GM12878 (cell line): ENCODE measurements at regions not wholly inside any gene's neighbourhood (a gene's known extent, or its start where the extent isn't known, plus 50 kb on each side); places are given as distances from the start of the nearest gene placed in this dataset.

Source experiments
- ATAC-seq: fragments of 200-7000 bp; cut with Tn5 transposase; 3 replicates; pipeline ENCODE4 v1.9.1; 2020; ENCODE audit warnings: mild to moderate bottlenecking, moderate library complexity
- BruUV-seq: library from RNA; stranded (reverse); fragments of 400-500 nt; replicated peaks from 2 replicates; lab custom pipeline; 2021; lab: Mats Ljungman, UMichigan
- CTCF ChIA-PET: fragments of 300-600 bp; sonication (Branson Sonifier 250); formaldehyde crosslinking; extraction: SDS; loops from one replicate; lab custom pipeline; 2021; ENCODE audit warnings: inconsistent platforms; lab: Yijun Ruan, JAX
- POLR2A ChIA-PET: fragments of 350-600 bp; formaldehyde crosslinking; extraction: SDS; loops from one replicate; lab custom pipeline; 2021; ENCODE audit warnings: inconsistent platforms; lab: Charles Lee
- RAD21 ChIA-PET: fragments of 300-600 bp; sonication (Branson Sonifier 250); formaldehyde crosslinking; loops from one replicate; lab custom pipeline; 2023; ENCODE audit warnings: antibody characterized with exemption; ENCODE audit not compliant: unreplicated experiment; lab: Charles Lee
- SMC1A ChIA-PET: fragments of 300-600 bp; sonication (Branson Sonifier 250); formaldehyde crosslinking; loops from one replicate; lab custom pipeline; 2023; ENCODE audit not compliant: unreplicated experiment, uncharacterized antibody; lab: Charles Lee
- DNase-seq: peaks from one replicate; pipeline ENCODE4 v3.0.0-alpha.2; 2011; ENCODE audit warnings: low read depth, low spot score
- FAIRE-seq: peaks from 3 replicates; lab custom pipeline; 2011; peaks lifted over from hg19 to GRCh38; lab: Jason Lieb, UNC
- H2AFZ ChIP-seq: 2 replicates; pipeline ENCODE4 v1.6.0; 2011; ENCODE audit warnings: low read depth, low read length, control low read depth; ENCODE audit not compliant: control insufficient read depth
- H3K27ac ChIP-seq: 2 replicates; pipeline ENCODE4 v1.5.1; 2011; ENCODE audit warnings: control low read depth; ENCODE audit not compliant: control insufficient read depth, insufficient read depth
- H3K27me3 ChIP-seq, 2 experiments: replicated peaks in 1 of 2; 2 replicates each; pipeline versions ENCODE4 v1.6.0 to v1.6.1; 2011; ENCODE audit warnings: low read length in 1 of 2; ENCODE audit not compliant: control insufficient read depth in 2 of 2, insufficient read depth in 2 of 2
- H3K36me3 ChIP-seq, 2 experiments: 2 replicates each; pipeline ENCODE4 v1.5.1; 2011; ENCODE audit warnings: low read length in 1 of 2; ENCODE audit not compliant: control insufficient read depth in 2 of 2, insufficient read depth in 2 of 2
- H3K4me1 ChIP-seq: 2 replicates; pipeline ENCODE4 v1.6.1; 2011; ENCODE audit warnings: mild to moderate bottlenecking, low read length, moderate library complexity, mixed read lengths; ENCODE audit not compliant: control insufficient read depth, insufficient read depth
- H3K4me2 ChIP-seq: 2 replicates; pipeline ENCODE4 v1.6.0; 2011; ENCODE audit warnings: control low read depth; ENCODE audit not compliant: control insufficient read depth, insufficient read depth
- H3K4me3 ChIP-seq: fragments of 200-600 bp; sonication (generic); 2 replicates; pipeline ENCODE4 v1.5.1; 2016
- H3K79me2 ChIP-seq: 2 replicates; pipeline ENCODE4 v1.6.0; 2011; ENCODE audit warnings: low read length; ENCODE audit not compliant: control insufficient read depth, insufficient read depth
- H3K9ac ChIP-seq: 2 replicates; pipeline ENCODE4 v1.8.0; 2011; ENCODE audit warnings: low read length, control low read depth, mixed read lengths; ENCODE audit not compliant: control insufficient read depth, insufficient read depth
- H3K9me3 ChIP-seq: replicated peaks from 3 replicates; pipeline ENCODE4 v1.5.1; 2011; ENCODE audit warnings: mild to moderate bottlenecking, low read length; ENCODE audit not compliant: control insufficient read depth, insufficient read depth
- H4K20me1 ChIP-seq: 2 replicates; pipeline ENCODE4 v1.6.0; 2011; ENCODE audit not compliant: control insufficient read depth, insufficient read depth
- MXI1 ChIP-seq: fragments of 150-350 bp; IDR thresholded peaks from 2 replicates; pipeline ENCODE4 v1.6.1; 2011; ENCODE audit warnings: low read depth, mild to moderate bottlenecking, inconsistent platforms, low read length, improper control_type of control experiment
- MYB ChIP-seq: fragments of 150-350 bp; IDR thresholded peaks from 2 replicates; pipeline ENCODE4 v1.6.1; 2014; ENCODE audit warnings: mild to moderate bottlenecking, low read depth, low read length, borderline replicate concordance
- POLR2A ChIP-seq: IDR thresholded peaks from 2 replicates; pipeline ENCODE4 v1.6.1; 2011; ENCODE audit warnings: low read depth, mild to moderate bottlenecking, low read length
- SRF ChIP-seq, 2 experiments: IDR thresholded peaks; 2 replicates each; pipeline ENCODE4 v1.6.1; 2011; ENCODE audit warnings: low read depth in 2 of 2, low read length in 2 of 2, mild to moderate bottlenecking in 1 of 2, moderate library complexity in 1 of 2
- STAT1 ChIP-seq: fragments of 450-650 bp; conservative IDR thresholded peaks from 2 replicates; pipeline ENCODE4 v1.6.1; 2014; ENCODE audit warnings: antibody characterized with exemption, mild to moderate bottlenecking
- ZBTB33 ChIP-seq: fragments of 450-650 bp; IDR thresholded peaks from 2 replicates; pipeline ENCODE4 v1.6.1; 2017; ENCODE audit warnings: mild to moderate bottlenecking
- ZNF592 ChIP-seq: fragments of 450-650 bp; IDR thresholded peaks from 2 replicates; pipeline ENCODE4 v1.6.1; 2017; ENCODE audit warnings: mild to moderate bottlenecking, moderate library complexity
- WGBS: methylation state at CpG from one replicate; pipeline ENCODE4 v1.1.6; 2016; ENCODE audit warnings: low lambda C conversion rate; ENCODE audit not compliant: insufficient replicate concordance, insufficient coverage; ENCODE audit errors: missing lambda C conversion rate; 5-methylcytosine and 5-hydroxymethylcytosine counted together
- in situ Hi-C: fragments of 300-500 bp; cut with MboI; formaldehyde crosslinking; loops from 9 replicates; pipeline ENCODE4 v1.14.3; 2018; ENCODE audit warnings: mixed read lengths
- intact Hi-C: fragments of 100-400 bp; cut with micrococcal nuclease; formaldehyde crosslinking; loops from one replicate; pipeline ENCODE4 v1.14.2; 2022; ENCODE audit not compliant: unreplicated experiment

- TF ChIP-seq MYB: no peak
Observed at GRCh38 chr4:138655985-138656384, 359.6 kb upstream of the NOCT start (continued).

GRCh38 chr4:138655286-138655685, 360.3 kb upstream of the NOCT start:
- intact Hi-C loops: no loop called here
- FAIRE-seq (no peak), DNase-seq (no peak), ATAC-seq (no peak)
- in situ Hi-C loops: no loop called here
- Histone ChIP-seq H3K9me3 (no peaks in the 10 kb centered on the region), H3K36me3 (no peaks in the 10 kb centered on the region), H3K27me3 (peaks cover 0 to 2% of the 10 kb centered on the region in 2 experiments; a peak in 1 of 4 replicates), H3K27ac (no peak overlapping the region), H3K79me2 (no peaks in the 10 kb centered on the region), H3K4me3 (no peak overlapping the region), H3K4me2 (no peak overlapping the region), H4K20me1 (no peaks in the 10 kb centered on the region), H2AFZ (no peak overlapping the region), H3K4me1 (no peaks in the 10 kb centered on the region), H3K9ac (no peak overlapping the region)
- ChIA-PET CTCF (interaction anchor here (1.3 to 4.1 kb wide), 5 partner anchors 9 to 26 kb away, joined by 4 to 13 read pairs (median 4); no protein-coding TSS in a partner anchor), POLR2A (no interaction called here), RAD21 (no interaction called here), SMC1A (interaction anchor here (1.2 to 1.7 kb wide), 4 partner anchors 9 to 46 kb away, joined by 3 to 9 read pairs (median 4); no protein-coding TSS in a partner anchor)
- 89% methylated on average over 1 of the region's 1 CpG for WGBS
- no TSS peak for BruUV-seq
- TF ChIP-seq ZBTB33 (no peak), STAT1 (no peak), MXI1 (no peak), POLR2A (no peak), ZNF592 (no peak), MYB (no peak), SRF (IDR thresholded peaks at IDR 0.05; ENCODE audit: low read depth in 2 of 2, low read length in 2 of 2) (no peak)
